BE2C (cell line): ENCODE measurements at regions not wholly inside any gene's neighbourhood (a gene's known extent, or its start where the extent isn't known, plus 50 kb on each side); places are given as distances from the start of the nearest gene placed in this dataset.
"Not testable (repeated sequence)": the region's sequence is repeated elsewhere in the genome, so short reads cannot be mapped to it uniquely, and the experiment has no call there.

Source experiments
- DNase-seq: peaks from one replicate; pipeline ENCODE4 v3.0.0-alpha.2; 2020
- H3K27me3 ChIP-seq: fragments of 250-450 bp; sonication (Bioruptor Pico); 2 replicates; pipeline ENCODE4 v1.5.1; 2020; ENCODE audit warnings: mild to moderate bottlenecking
- H3K36me3 ChIP-seq: fragments of 250-450 bp; sonication (Bioruptor Pico); 2 replicates; pipeline ENCODE4 v1.5.1; 2020; ENCODE audit warnings: mild to moderate bottlenecking
- H3K4me1 ChIP-seq: fragments of 250-450 bp; sonication (Bioruptor Pico); 2 replicates; pipeline ENCODE4 v1.5.1; 2020
- H3K4me3 ChIP-seq: 2 replicates; pipeline ENCODE4 v1.5.1; 2011; ENCODE audit warnings: low read depth, low read length
- H3K9me3 ChIP-seq: fragments of 250-450 bp; sonication (Bioruptor Pico); 2 replicates; pipeline ENCODE4 v1.5.1; 2020
- TF ChIP-seq, protein P1 (sequence below): IDR thresholded peaks from 2 replicates; pipeline ENCODE4 v1.5.1; 2012; ENCODE audit warnings: mild to moderate bottlenecking, low read depth, low read length

DNA sequence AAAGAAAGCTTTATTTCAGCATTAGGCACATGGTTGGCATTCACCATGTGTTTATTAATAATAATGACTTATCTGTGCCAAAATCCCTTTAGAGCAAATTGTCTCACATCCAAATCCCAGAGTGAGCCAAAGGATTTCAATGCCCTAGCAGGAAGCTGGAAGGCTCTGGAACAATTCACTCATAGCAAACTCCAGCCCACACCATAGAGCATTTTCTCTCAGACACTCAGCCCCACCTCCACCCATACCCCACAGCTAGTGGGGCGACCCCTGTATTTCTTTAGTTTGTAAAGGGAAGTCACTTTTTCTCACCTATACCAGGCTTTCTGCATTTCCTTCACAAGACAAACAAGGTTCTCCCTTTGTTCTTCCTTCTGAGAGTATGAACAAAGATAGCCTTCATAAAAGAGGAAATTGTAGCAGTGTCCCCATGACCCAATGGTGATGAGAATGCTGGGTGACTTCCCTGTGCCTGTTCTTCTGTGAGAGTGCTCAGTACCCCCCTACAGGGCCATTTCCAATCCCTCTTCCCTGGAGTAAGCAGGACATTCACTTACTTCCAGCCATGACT lies 100.1 kb upstream of the APCDD1 start:
- no peaks in the 10 kb centered on the region for H3K9me3 ChIP-seq
- no peak for DNase-seq
- no peaks in the 10 kb centered on the region for H3K36me3 ChIP-seq
- no peak overlapping the region for H3K4me3 ChIP-seq
- TF ChIP-seq, protein P1, sequence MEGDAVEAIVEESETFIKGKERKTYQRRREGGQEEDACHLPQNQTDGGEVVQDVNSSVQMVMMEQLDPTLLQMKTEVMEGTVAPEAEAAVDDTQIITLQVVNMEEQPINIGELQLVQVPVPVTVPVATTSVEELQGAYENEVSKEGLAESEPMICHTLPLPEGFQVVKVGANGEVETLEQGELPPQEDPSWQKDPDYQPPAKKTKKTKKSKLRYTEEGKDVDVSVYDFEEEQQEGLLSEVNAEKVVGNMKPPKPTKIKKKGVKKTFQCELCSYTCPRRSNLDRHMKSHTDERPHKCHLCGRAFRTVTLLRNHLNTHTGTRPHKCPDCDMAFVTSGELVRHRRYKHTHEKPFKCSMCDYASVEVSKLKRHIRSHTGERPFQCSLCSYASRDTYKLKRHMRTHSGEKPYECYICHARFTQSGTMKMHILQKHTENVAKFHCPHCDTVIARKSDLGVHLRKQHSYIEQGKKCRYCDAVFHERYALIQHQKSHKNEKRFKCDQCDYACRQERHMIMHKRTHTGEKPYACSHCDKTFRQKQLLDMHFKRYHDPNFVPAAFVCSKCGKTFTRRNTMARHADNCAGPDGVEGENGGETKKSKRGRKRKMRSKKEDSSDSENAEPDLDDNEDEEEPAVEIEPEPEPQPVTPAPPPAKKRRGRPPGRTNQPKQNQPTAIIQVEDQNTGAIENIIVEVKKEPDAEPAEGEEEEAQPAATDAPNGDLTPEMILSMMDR, result no peak
- no peaks in the 10 kb centered on the region for H3K4me1 ChIP-seq
- H3K27me3 ChIP-seq, result no peaks in the 10 kb centered on the region

DNA sequence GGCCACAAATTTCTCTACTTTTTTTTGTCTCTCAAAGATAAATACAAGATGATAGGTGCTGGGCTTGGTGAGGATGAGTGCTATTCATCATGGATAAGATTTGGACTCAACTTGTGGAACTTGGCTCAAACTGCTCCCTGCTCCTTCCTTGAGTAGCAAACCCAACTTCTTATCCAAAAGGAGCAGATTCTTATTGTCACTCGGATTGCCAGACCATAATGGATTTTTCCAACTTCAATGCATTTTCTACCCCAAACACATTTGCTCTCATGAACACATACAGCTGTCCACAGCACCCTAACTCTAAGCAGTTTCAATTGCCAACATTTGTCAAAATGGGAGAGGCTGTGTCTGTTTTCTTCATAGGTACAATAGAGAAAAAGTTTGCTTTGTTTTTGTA lies 99.5 kb upstream of the APCDD1 start:
- DNase-seq, result no peak
- TF ChIP-seq, protein P1, result no peak
- Histone ChIP-seq H3K4me1 (no peaks in the 10 kb centered on the region), H3K4me3 (no peak overlapping the region), H3K36me3 (no peaks in the 10 kb centered on the region), H3K9me3 (no peaks in the 10 kb centered on the region), H3K27me3 (no peaks in the 10 kb centered on the region)

DNA sequence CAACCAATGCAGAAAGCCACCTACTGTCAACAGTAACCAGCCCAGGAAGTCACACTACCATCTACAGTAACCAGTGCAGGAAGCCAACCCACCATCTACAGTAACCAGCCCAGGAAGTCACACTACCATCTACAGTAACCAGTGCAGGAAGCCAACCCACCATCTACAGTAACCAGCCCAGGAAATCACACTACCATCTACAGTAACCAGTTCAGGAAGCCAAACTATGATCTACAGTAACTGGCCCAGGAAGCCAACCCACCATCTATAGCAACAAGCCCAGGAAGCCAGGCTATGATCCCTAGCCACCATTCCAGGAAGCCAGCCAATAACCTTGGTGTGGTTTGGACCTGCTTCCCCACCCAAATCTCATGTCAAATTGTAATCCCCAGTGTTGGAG lies 97.4 kb upstream of the APCDD1 start:
- H3K4me1 ChIP-seq, H3K27me3 ChIP-seq, H3K36me3 ChIP-seq, H3K9me3 ChIP-seq, H3K4me3 ChIP-seq, DNase-seq: not testable (repeated sequence)

DNA sequence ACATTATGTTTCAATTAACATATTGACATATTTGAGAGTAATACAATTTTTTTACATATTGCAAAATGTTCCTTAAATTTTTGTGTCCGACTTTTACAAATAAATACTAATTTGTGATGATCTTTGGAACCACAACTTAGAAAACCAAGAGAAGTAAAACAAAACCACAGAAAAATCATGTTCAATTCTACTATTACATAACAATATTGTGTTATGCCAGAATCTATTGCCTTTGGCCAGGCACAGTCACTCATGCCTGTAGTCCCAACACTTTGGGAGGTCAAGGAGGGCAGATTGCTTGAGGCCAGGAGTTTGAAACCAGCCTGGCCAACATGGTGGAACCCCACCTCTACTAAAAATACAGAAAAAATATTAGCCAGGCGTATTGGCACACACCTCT lies 92.8 kb upstream of the APCDD1 start:
- Histone ChIP-seq H3K36me3 (no peaks in the 10 kb centered on the region), H3K4me1 (no peaks in the 10 kb centered on the region), H3K4me3 (no peak overlapping the region), H3K9me3 (no peaks in the 10 kb centered on the region), H3K27me3 (no peaks in the 10 kb centered on the region)
- DNase-seq, result no peak
- TF ChIP-seq, protein P1, result no peak

DNA sequence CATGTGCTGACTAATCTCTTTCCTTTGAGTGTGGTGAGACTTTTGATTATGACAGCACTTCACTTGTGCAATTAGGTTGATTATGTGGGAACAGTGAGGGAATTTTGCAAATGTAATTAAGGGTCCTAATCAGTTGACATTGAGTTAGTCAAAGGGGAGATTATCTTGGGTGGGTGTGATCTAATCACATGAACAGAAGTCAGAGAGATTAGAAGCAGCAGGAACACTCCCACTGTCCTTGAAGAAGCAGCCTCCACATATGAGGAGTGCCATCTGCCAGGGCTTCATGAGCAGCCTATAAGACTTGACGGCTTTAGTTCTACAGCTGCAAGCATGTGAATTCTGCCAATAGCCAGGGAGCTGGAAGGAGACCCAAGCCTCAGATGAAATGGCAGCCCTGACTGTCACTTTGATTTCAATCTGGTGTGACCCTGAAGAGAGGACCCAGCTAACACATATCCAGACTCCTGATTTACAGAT lies 89.4 kb upstream of the APCDD1 start:
- Histone ChIP-seq H3K4me3 (no peak overlapping the region), H3K4me1 (no peaks in the 10 kb centered on the region), H3K36me3 (no peaks in the 10 kb centered on the region), H3K9me3 (no peaks in the 10 kb centered on the region), H3K27me3 (no peaks in the 10 kb centered on the region)
- DNase-seq, result no peak
- TF ChIP-seq, protein P1, result no peak

DNA sequence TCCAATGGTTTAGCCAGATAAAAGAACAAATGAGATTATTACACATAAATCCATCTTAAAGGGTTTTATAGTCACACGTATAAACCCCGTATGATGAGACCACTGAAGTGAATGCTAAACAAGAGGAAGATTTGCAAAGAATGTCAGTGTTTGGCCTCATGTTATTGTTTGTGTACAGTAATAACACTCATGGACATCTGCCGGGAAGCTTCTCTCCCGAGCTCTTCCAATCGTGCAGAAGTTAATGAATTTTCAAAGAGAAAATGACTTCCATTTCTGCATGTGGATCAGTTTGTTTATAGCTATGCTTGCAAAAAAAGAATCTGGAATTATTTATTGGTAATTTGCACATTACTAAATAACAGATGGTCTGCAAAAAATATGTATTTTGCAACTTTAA lies 88.5 kb upstream of the APCDD1 start:
- Histone ChIP-seq H3K4me1 (no peaks in the 10 kb centered on the region), H3K27me3 (no peaks in the 10 kb centered on the region), H3K4me3 (no peak overlapping the region), H3K9me3 (no peaks in the 10 kb centered on the region), H3K36me3 (no peaks in the 10 kb centered on the region)
- DNase-seq, result no peak
- TF ChIP-seq, protein P1, result no peak

DNA sequence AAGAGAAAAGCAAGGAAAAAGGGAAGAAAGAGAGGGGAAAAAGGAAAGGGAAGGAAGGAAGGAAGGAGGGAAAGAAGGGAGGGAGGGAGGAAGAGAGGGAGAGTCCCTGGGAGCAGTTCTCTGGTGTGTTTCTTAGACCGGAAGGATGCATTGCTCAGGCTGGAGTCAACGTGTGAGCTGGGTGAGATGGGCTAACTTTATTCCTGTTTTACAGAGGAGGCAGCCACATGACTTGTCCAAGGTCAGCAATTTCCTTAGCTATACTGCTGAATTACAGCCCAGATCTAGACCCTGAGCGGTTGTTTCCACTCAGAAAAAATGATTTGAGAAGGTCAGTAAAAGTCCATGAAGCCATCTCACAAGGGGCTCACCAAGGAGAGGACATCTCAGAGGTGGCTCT lies 86.6 kb upstream of the APCDD1 start:
- Histone ChIP-seq H3K4me3 (no peak overlapping the region), H3K4me1 (no peaks in the 10 kb centered on the region), H3K36me3 (no peaks in the 10 kb centered on the region), H3K27me3 (0 out of 2 replicates have a peak, but pooled peaks cover 5% of the 10 kb centered on the region), H3K9me3 (no peaks in the 10 kb centered on the region)
- TF ChIP-seq, protein P1, result no peak
- no peak for DNase-seq
